Activated CD8-positive, alpha-beta T cell treated with anti-CD3 and anti-CD28 coated beads for 36 hours (primary cell): ENCODE measurements at regions not wholly inside any gene's neighbourhood (a gene's known extent, or its start where the extent isn't known, plus 50 kb on each side); places are given as distances from the start of the nearest gene placed in this dataset.

Source experiments
- ATAC-seq: fragments of 200-7000 bp; cut with Tn5 transposase; one replicate; pipeline ENCODE4 v1.10.0; 2021; ENCODE audit warnings: mild to moderate bottlenecking, moderate library complexity
- CTCF ChIA-PET: fragments of 350-600 bp; sonication (Branson Sonifier 250); formaldehyde crosslinking; loops from one replicate; lab custom pipeline; 2021; ENCODE audit warnings: antibody characterized with exemption; lab: Charles Lee
- POLR2A ChIA-PET: fragments of 350-600 bp; sonication (Branson Sonifier 250); formaldehyde crosslinking; loops from one replicate; lab custom pipeline; 2021; ENCODE audit warnings: antibody characterized with exemption; lab: Charles Lee
- DNase-seq: peaks from one replicate; pipeline ENCODE4 v3.0.0-alpha.2; 2020
- H3K27ac Mint-ChIP-seq: one replicate; pipeline ENCODE4 v1.8.0; 2021; ENCODE audit warnings: mild to moderate bottlenecking, mixed read lengths
- H3K27me3 Mint-ChIP-seq: one replicate; pipeline ENCODE4 v1.8.0; 2021; ENCODE audit warnings: mixed read lengths
- H3K36me3 Mint-ChIP-seq: one replicate; pipeline ENCODE4 v1.8.0; 2021; ENCODE audit warnings: low read depth, mixed read lengths
- H3K4me1 Mint-ChIP-seq: one replicate; pipeline ENCODE4 v1.8.0; 2021; ENCODE audit warnings: low read depth, mixed read lengths
- H3K4me3 Mint-ChIP-seq: one replicate; pipeline ENCODE4 v1.8.0; 2021; ENCODE audit warnings: mild to moderate bottlenecking, moderate library complexity, mixed read lengths
- H3K9me3 Mint-ChIP-seq: one replicate; pipeline ENCODE4 v1.8.0; 2021; ENCODE audit warnings: mixed read lengths
- CTCF ChIP-seq: fragments of 200-600 bp; IDR thresholded peaks from one replicate; pipeline ENCODE4 v1.8.0; 2022; ENCODE audit warnings: antibody characterized with exemption, mild to moderate bottlenecking
- intact Hi-C: fragments of 100-400 bp; cut with micrococcal nuclease; formaldehyde crosslinking; loops from one replicate; pipeline ENCODE4 v1.10.0; 2022

DNA sequence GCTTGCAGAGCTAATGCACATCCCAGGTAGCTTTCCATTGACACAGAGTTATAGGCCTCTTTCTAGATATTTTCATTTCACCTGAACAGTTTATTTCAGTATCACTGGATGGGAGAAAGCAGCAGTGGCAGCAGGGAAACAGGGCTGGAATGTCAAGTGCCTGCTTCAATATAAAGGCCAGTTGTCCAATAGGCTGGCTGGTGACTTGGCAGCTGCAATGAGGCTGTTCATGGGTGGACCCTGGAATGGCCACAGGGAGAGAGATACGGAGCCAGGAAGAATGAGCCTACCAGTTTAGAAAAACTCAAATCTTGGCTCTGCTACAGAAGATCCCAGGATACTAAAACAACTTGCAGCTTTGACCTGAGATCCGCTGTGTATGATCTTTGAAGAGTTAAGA is 185.0 kb downstream of the BCL11A start:
- H3K36me3 Mint-ChIP-seq, result no peaks in the 10 kb centered on the region
- H3K4me1 Mint-ChIP-seq, result no peaks in the 10 kb centered on the region
- H3K27ac Mint-ChIP-seq, result no peak overlapping the region
- intact Hi-C loops, result no loop called here
- no peaks in the 10 kb centered on the region for H3K9me3 Mint-ChIP-seq
- CTCF ChIA-PET, result no interaction called here
- DNase-seq, result no peak
- TF ChIP-seq CTCF, result no peak
- no peak for ATAC-seq
- no peaks in the 10 kb centered on the region for H3K27me3 Mint-ChIP-seq
- POLR2A ChIA-PET, result no interaction called here
- no peak overlapping the region for H3K4me3 Mint-ChIP-seq

DNA sequence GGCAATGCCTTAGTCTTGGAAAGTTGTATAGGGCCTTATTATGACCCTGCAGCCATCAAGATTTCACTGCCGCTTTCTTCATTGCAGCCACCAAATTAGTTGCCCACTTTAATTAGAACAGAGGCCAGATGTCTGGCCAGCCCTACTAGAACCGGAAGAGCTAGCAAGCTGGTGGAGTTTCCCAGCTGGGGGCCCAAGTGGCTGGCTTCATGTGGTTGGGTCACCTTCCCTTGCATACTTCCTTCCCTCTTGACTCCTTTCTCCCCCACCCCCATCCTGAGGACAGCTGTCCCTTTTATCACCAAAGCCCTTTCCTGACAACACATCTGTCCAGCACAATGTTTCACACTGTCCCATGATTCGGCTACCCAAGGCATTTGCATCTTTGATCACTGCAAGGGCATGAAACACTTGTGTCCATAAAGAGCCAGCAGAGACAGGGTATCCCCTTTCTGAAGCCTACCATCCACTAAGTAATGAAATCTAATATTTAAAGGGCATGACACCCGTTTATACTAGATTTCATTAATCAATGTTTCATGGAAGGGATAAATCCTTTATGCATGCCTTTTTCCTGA is 187.2 kb downstream of the BCL11A start:
- ChIA-PET CTCF (interaction anchor here (1.1 kb wide), 1 partner anchor 215 kb away, joined by 3 read pairs; no protein-coding TSS in a partner anchor), POLR2A (no interaction called here)
- ATAC-seq (no peak), DNase-seq (no peak)
- no peak for TF ChIP-seq CTCF
- H3K27me3 Mint-ChIP-seq, result peaks cover 2% of the 10 kb centered on the region
- intact Hi-C loops, result no loop called here
- H3K4me3 Mint-ChIP-seq, result no peak overlapping the region
- no peak overlapping the region for H3K27ac Mint-ChIP-seq
- no peaks in the 10 kb centered on the region for H3K4me1 Mint-ChIP-seq
- no peaks in the 10 kb centered on the region for H3K9me3 Mint-ChIP-seq
- no peaks in the 10 kb centered on the region for H3K36me3 Mint-ChIP-seq

DNA sequence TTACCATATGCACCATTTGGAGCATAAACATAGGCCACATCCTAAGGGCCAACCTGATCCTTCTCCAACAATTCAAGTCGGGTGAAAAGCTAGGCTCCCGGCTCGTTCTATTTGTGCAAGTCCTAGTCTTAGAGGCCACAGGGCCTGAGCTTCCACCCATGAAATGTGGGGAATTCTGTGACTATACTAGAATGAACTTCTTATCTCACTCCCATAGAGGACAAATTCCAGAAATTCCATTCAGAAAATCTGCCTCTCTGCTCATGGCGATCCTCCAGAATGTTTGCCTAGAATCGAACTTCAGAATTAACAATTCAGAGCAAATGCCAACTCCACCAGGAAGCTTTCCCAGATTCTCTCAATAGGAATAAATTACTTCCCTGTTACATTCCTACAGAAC is 187.9 kb downstream of the BCL11A start:
- no peak overlapping the region for H3K4me3 Mint-ChIP-seq
- H3K27ac Mint-ChIP-seq, result no peak overlapping the region
- ChIA-PET POLR2A (no interaction called here), CTCF (interaction anchor here (1.1 kb wide), 1 partner anchor 216 kb away, joined by 3 read pairs; no protein-coding TSS in a partner anchor)
- H3K27me3 Mint-ChIP-seq, result peaks cover 2% of the 10 kb centered on the region
- H3K9me3 Mint-ChIP-seq, result no peaks in the 10 kb centered on the region
- H3K36me3 Mint-ChIP-seq, result no peaks in the 10 kb centered on the region
- no peak for TF ChIP-seq CTCF
- intact Hi-C loops, result no loop called here
- no peak for DNase-seq
- no peaks in the 10 kb centered on the region for H3K4me1 Mint-ChIP-seq
- no peak for ATAC-seq

DNA sequence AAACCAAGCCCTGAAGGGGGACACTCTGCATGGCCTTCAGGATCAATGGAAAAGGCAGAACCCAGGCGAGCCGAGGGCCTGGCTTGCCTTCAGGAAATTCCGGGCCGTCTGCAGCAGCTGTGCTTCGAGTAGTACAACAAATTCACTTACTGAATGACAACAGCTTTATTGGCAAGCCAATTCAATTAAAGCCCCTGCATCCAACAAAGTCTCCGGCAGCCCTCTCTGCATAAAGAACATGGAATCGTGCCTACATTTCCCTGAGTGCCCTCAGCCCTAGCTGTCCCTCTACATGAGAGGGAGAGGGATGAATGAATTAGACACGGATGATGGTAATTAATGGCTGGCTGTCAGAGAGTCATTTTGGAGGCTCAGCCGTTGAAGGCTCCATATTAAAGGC is 189.0 kb downstream of the BCL11A start:
- ATAC-seq (no peak), DNase-seq (no peak)
- H3K27ac Mint-ChIP-seq, result no peak overlapping the region
- H3K27me3 Mint-ChIP-seq, result peaks cover 2% of the 10 kb centered on the region
- no peaks in the 10 kb centered on the region for H3K9me3 Mint-ChIP-seq
- H3K4me1 Mint-ChIP-seq, result no peaks in the 10 kb centered on the region
- H3K4me3 Mint-ChIP-seq, result no peak overlapping the region
- intact Hi-C loops, result no loop called here
- ChIA-PET CTCF (no interaction called here), POLR2A (no interaction called here)
- TF ChIP-seq CTCF, result no peak
- H3K36me3 Mint-ChIP-seq, result no peaks in the 10 kb centered on the region

DNA sequence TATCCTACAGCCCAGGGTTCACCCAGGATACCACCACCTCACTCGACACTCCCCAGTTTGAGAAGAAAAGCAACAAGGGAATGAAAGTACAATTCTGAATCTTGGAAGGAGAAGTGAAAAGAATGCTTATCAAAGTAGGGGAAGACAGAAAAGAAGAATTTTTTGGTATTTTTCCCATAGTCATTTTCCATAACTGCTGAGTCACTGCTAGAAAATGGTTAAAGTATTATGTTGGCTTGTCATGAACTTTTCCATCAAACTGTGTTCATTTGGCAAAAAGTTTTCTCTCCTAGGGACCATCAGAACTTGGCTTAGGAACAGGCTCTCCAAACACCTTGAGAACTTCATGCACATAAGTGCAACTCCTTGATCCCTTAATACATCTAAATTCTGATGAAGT is 192.0 kb downstream of the BCL11A start:
- ATAC-seq, result no peak
- Mint-ChIP-seq H3K27ac (no peak overlapping the region), H3K36me3 (no peaks in the 10 kb centered on the region), H3K4me1 (peaks cover under 1% of the 10 kb centered on the region), H3K4me3 (no peak overlapping the region), H3K9me3 (no peaks in the 10 kb centered on the region), H3K27me3 (peaks cover 7% of the 10 kb centered on the region)
- no peak for DNase-seq
- ChIA-PET POLR2A (no interaction called here), CTCF (no interaction called here)
- no peak for TF ChIP-seq CTCF
- intact Hi-C loops, result no loop called here
